ENCODE measurements at regions not wholly inside any gene's neighbourhood (a gene's known extent, or its start where the extent isn't known, plus 50 kb on each side); places are given as distances from the start of the nearest gene placed in this dataset.

- no peak for DNase-seq
- Histone ChIP-seq H3K4me3 (no peak overlapping the region), H3K27me3 (no peaks in the 10 kb centered on the region), H3K4me1 (no peaks in the 10 kb centered on the region), H3K27ac (no peak overlapping the region), H3K36me3 (no peaks in the 10 kb centered on the region), H3K9me3 (no peaks in the 10 kb centered on the region)
- TF ChIP-seq CTCF (IDR thresholded peaks at IDR 0.05): no peak
- TF ChIP-seq EP300 (IDR thresholded peaks at IDR 0.05): no peak
- no peak for TF ChIP-seq POLR2AphosphoS5 (IDR thresholded peaks at IDR 0.05)
- TF ChIP-seq POLR2A (IDR thresholded peaks at IDR 0.05): no peak
- no peak for ATAC-seq (ENCODE audit: low FRiP score in 2 of 2)
- 93 to 97% methylated on average over 3 of the region's 3 CpGs for WGBS, 2 donors
Observed at GRCh38 chr20:6240059-6240458, 117.2 kb upstream of the FERMT1 start.

- Histone ChIP-seq H3K27ac (no peak overlapping the region), H3K4me3 (no peak overlapping the region), H3K4me1 (no peaks in the 10 kb centered on the region), H3K9me3 (no peaks in the 10 kb centered on the region), H3K27me3 (no peaks in the 10 kb centered on the region), H3K36me3 (no peaks in the 10 kb centered on the region)
- DNase-seq (no peak), ATAC-seq (ENCODE audit: low FRiP score in 2 of 2) (no peak)
- WGBS, 2 donors: 58 to 67% methylated on average over 6 of the region's 6 CpGs
- no peak for TF ChIP-seq EP300 (IDR thresholded peaks at IDR 0.05)
- no peak for TF ChIP-seq CTCF (IDR thresholded peaks at IDR 0.05)
- TF ChIP-seq POLR2AphosphoS5 (IDR thresholded peaks at IDR 0.05): no peak
- no peak for TF ChIP-seq POLR2A (IDR thresholded peaks at IDR 0.05)
Observed at GRCh38 chr20:6238421-6238820, 115.6 kb upstream of the FERMT1 start.

GRCh38 chr20:6235510-6235909 is 112.7 kb upstream of the FERMT1 start:
- TF ChIP-seq POLR2AphosphoS5 (IDR thresholded peaks at IDR 0.05) (no peak), EP300 (IDR thresholded peaks at IDR 0.05) (no peak), CTCF (IDR thresholded peaks at IDR 0.05) (no peak), POLR2A (IDR thresholded peaks at IDR 0.05) (no peak)
- no peaks in the 10 kb centered on the region for H3K4me1 ChIP-seq
- no peak overlapping the region for H3K27ac ChIP-seq
- H3K36me3 ChIP-seq: no peaks in the 10 kb centered on the region
- H3K4me3 ChIP-seq: no peak overlapping the region
- H3K27me3 ChIP-seq: no peaks in the 10 kb centered on the region
- 80 to 92% methylated on average over 1 of the region's 1 CpG for WGBS, 2 donors
- DNase-seq (no peak), ATAC-seq (ENCODE audit: low FRiP score in 2 of 2) (no peak)
- H3K9me3 ChIP-seq: no peaks in the 10 kb centered on the region

GRCh38 chr20:6232436-6232835 is 109.6 kb upstream of the FERMT1 start:
- Histone ChIP-seq H3K27ac (no peak overlapping the region), H3K27me3 (no peaks in the 10 kb centered on the region), H3K4me1 (no peaks in the 10 kb centered on the region), H3K9me3 (no peaks in the 10 kb centered on the region), H3K4me3 (no peak overlapping the region), H3K36me3 (no peaks in the 10 kb centered on the region)
- WGBS, 2 donors: 90 to 93% methylated on average over 3 of the region's 3 CpGs
- ATAC-seq (ENCODE audit: low FRiP score in 2 of 2) (no peak), DNase-seq (no peak)
- TF ChIP-seq POLR2A (IDR thresholded peaks at IDR 0.05): no peak
- no peak for TF ChIP-seq POLR2AphosphoS5 (IDR thresholded peaks at IDR 0.05)
- no peak for TF ChIP-seq EP300 (IDR thresholded peaks at IDR 0.05)
- no peak for TF ChIP-seq CTCF (IDR thresholded peaks at IDR 0.05)

- Histone ChIP-seq H3K27me3 (no peaks in the 10 kb centered on the region), H3K4me1 (no peaks in the 10 kb centered on the region), H3K27ac (no peak overlapping the region), H3K9me3 (no peaks in the 10 kb centered on the region), H3K4me3 (no peak overlapping the region), H3K36me3 (no peaks in the 10 kb centered on the region)
- 35 to 53% methylated on average over 2 of the region's 2 CpGs for WGBS, 2 donors
- TF ChIP-seq CTCF (IDR thresholded peaks at IDR 0.05) (no peak), POLR2AphosphoS5 (IDR thresholded peaks at IDR 0.05) (no peak), POLR2A (IDR thresholded peaks at IDR 0.05) (no peak), EP300 (IDR thresholded peaks at IDR 0.05) (no peak)
- no peak for ATAC-seq (ENCODE audit: low FRiP score in 2 of 2)
- DNase-seq: no peak
Observed at GRCh38 chr20:6231556-6231955, 108.7 kb upstream of the FERMT1 start.

Measured in upper lobe of left lung (tissue), 6 donors.